HCT116 (cell line): ENCODE measurements at regions not wholly inside any gene's neighbourhood (a gene's known extent, or its start where the extent isn't known, plus 50 kb on each side); places are given as distances from the start of the nearest gene placed in this dataset.

Experiments
- ATAC-seq: fragments of 200-7000 bp; cut with Tn5 transposase; 2 replicates; pipeline ENCODE4 v1.9.1; 2020; ENCODE audit warnings: mild to moderate bottlenecking, moderate library complexity
- BruUV-seq: library from RNA; stranded (reverse); fragments of 400-500 nt; replicated peaks from 2 replicates; lab custom pipeline; 2021; lab: Mats Ljungman, UMichigan
- CTCF ChIA-PET: fragments of 300-600 bp; sonication (Branson Sonifier 250); formaldehyde crosslinking; loops from one replicate; lab custom pipeline; 2021; ENCODE audit warnings: antibody characterized with exemption; lab: Charles Lee
- POLR2A ChIA-PET: fragments of 300-600, 350-600 bp; sonication (Branson Sonifier 250); formaldehyde crosslinking; loops from one replicate; lab custom pipeline; 2021; ENCODE audit warnings: antibody characterized with exemption; lab: Charles Lee
- RAD21 ChIA-PET, 2 experiments: fragments of 300-600 bp; sonication (Branson Sonifier 250); formaldehyde crosslinking; loops; one replicate each; lab custom pipeline; 2023; ENCODE audit warnings: low total read pairs in 2 of 2; ENCODE audit not compliant: uncharacterized antibody in 2 of 2, unreplicated experiment in 2 of 2, low non-redundant PET in 1 of 2; lab: Charles Lee
- DNase-seq: peaks from one replicate; pipeline ENCODE4 v3.0.0-alpha.2; 2010; ENCODE audit warnings: low read depth, low spot score
- H2AFZ ChIP-seq: fragments of 200-600 bp; shearing (Covaris generic), sonication (generic); 2 replicates; pipeline ENCODE4 v1.6.1; 2017; ENCODE audit warnings: low read depth, mixed run types, mixed read lengths, antibody characterized with exemption, low read length; ENCODE audit not compliant: poor library complexity, severe bottlenecking
- H3K27ac ChIP-seq: 2 replicates; pipeline ENCODE4 v1.5.1; 2012; ENCODE audit warnings: low read depth, low read length
- H3K27me3 ChIP-seq: fragments of 200-600 bp; sonication (generic); 2 replicates; pipeline ENCODE4 v1.6.1; 2016; ENCODE audit warnings: mixed run types, low read length, mixed read lengths; ENCODE audit not compliant: insufficient read depth
- H3K36me3 ChIP-seq, 2 experiments: fragments of 200-500 bp in 1 of 2; fragments of 200-600 bp in 1 of 2; sonication (Bioruptor generic) in 1 of 2; sonication (generic) in 1 of 2; 2 replicates each; pipeline versions ENCODE4 v1.5.1 to v1.6.1; 2014 to 2016; ENCODE audit warnings: low read length in 2 of 2, inconsistent platforms in 1 of 2, mixed read lengths in 1 of 2, mixed run types in 1 of 2; ENCODE audit not compliant: insufficient read depth in 2 of 2, control insufficient read depth in 1 of 2
- H3K4me1 ChIP-seq, 2 experiments: fragments of 200-600 bp in 1 of 2; sonication (generic) in 1 of 2; 2 replicates each; pipeline versions ENCODE4 v1.5.1 to v1.6.1; 2012 to 2017; ENCODE audit warnings: low read length in 2 of 2, inconsistent platforms in 1 of 2, mild to moderate bottlenecking in 1 of 2, mixed read lengths in 1 of 2, mixed run types in 1 of 2, moderate library complexity in 1 of 2; ENCODE audit not compliant: insufficient read depth in 2 of 2, control insufficient read depth in 1 of 2
- H3K4me2 ChIP-seq: fragments of 200-600 bp; sonication (generic); 2 replicates; pipeline ENCODE4 v1.6.1; 2017; ENCODE audit warnings: mixed run types, low read length, mixed read lengths
- H3K4me3 ChIP-seq, 2 experiments: fragments of 200-600 bp in 1 of 2; sonication (generic) in 1 of 2; replicated peaks in 1 of 2; 2 replicates each; pipeline ENCODE4 v1.5.1; 2011 to 2016; ENCODE audit warnings: low read length in 2 of 2, control low read depth in 1 of 2, low read depth in 1 of 2, mild to moderate bottlenecking in 1 of 2, mixed read lengths in 1 of 2, mixed run types in 1 of 2
- H3K79me2 ChIP-seq: fragments of 200-600 bp; sonication (generic); 2 replicates; pipeline ENCODE4 v1.6.1; 2017; ENCODE audit warnings: mild to moderate bottlenecking, mixed run types, low read length, moderate library complexity, mixed read lengths; ENCODE audit not compliant: insufficient read depth
- H3K9ac ChIP-seq: fragments of 200-600 bp; sonication (generic); 2 replicates; pipeline ENCODE4 v1.6.1; 2016; ENCODE audit warnings: low read length, mixed read lengths
- H3K9me2 ChIP-seq: fragments of 200-600 bp; sonication (generic), shearing (Covaris generic); 2 replicates; pipeline ENCODE4 v1.6.1; 2017; ENCODE audit warnings: mixed run types, mild to moderate bottlenecking, moderate library complexity; ENCODE audit not compliant: insufficient read depth
- H3K9me3 ChIP-seq, 2 experiments: fragments of 200-500 bp in 1 of 2; fragments of 200-600 bp in 1 of 2; sonication (Bioruptor generic) in 1 of 2; sonication (generic) in 1 of 2; 2 replicates each; pipeline ENCODE4 v1.6.1; 2014 to 2017; ENCODE audit warnings: low read length in 2 of 2, mixed read lengths in 2 of 2, inconsistent platforms in 1 of 2, low read depth in 1 of 2, mild to moderate bottlenecking in 1 of 2, mixed run types in 1 of 2, moderate library complexity in 1 of 2; ENCODE audit not compliant: control insufficient read depth in 1 of 2, insufficient read depth in 1 of 2
- H4K20me1 ChIP-seq: fragments of 200-600 bp; sonication (generic), shearing (Covaris generic); 2 replicates; pipeline ENCODE4 v1.6.1; 2017; ENCODE audit warnings: mixed run types, mild to moderate bottlenecking, moderate library complexity; ENCODE audit not compliant: insufficient read depth
- CBX3 ChIP-seq: IDR thresholded peaks from 2 replicates; pipeline ENCODE4 v1.6.1; 2012; ENCODE audit warnings: low read depth
- CEBPB ChIP-seq: IDR thresholded peaks from 2 replicates; pipeline ENCODE4 v1.6.1; 2012; ENCODE audit warnings: low read depth
- CTCF ChIP-seq, 3 experiments: fragments of 200-600 bp in 1 of 3; sonication (generic) in 1 of 3; IDR thresholded peaks in 2 of 3; conservative IDR thresholded peaks in 1 of 3; 2 replicates each; pipeline ENCODE4 v1.5.1; 2012 to 2017; ENCODE audit warnings: low read depth in 2 of 3, low read length in 2 of 3, antibody characterized with exemption in 1 of 3, borderline replicate concordance in 1 of 3, control low read depth in 1 of 3, mild to moderate bottlenecking in 1 of 3, mixed read lengths in 1 of 3, mixed run types in 1 of 3, moderate library complexity in 1 of 3; ENCODE audit not compliant: insufficient read depth in 1 of 3
- EZH2 ChIP-seq: fragments of 200-600 bp; sonication (generic); IDR thresholded peaks from 2 replicates; pipeline ENCODE4 v1.6.1; 2017; ENCODE audit warnings: antibody characterized with exemption, mixed run types
- EZH2phosphoT487 ChIP-seq: fragments of 200-600 bp; IDR thresholded peaks from 2 replicates; pipeline ENCODE4 v1.6.1; 2018; ENCODE audit warnings: antibody characterized with exemption, borderline replicate concordance
- JUND ChIP-seq: IDR thresholded peaks from 2 replicates; pipeline ENCODE4 v1.6.1; 2012
- MAX ChIP-seq: IDR thresholded peaks from 2 replicates; pipeline ENCODE4 v1.6.1; 2012
- RAD21 ChIP-seq: IDR thresholded peaks from 2 replicates; pipeline ENCODE4 v1.6.1; 2012; ENCODE audit warnings: low read depth, mild to moderate bottlenecking
- SRF ChIP-seq: IDR thresholded peaks from 2 replicates; pipeline ENCODE4 v1.6.1; 2012; ENCODE audit warnings: low read depth
- YY1 ChIP-seq: IDR thresholded peaks from 2 replicates; pipeline ENCODE4 v1.6.1; 2011; ENCODE audit warnings: low read length, low read depth, moderate library complexity, mild to moderate bottlenecking; ENCODE audit not compliant: insufficient replicate concordance; ENCODE audit errors: extremely low read depth
- ZBTB33 ChIP-seq: IDR thresholded peaks from 2 replicates; pipeline ENCODE4 v1.6.1; 2011; ENCODE audit warnings: mild to moderate bottlenecking, low read length, moderate library complexity; ENCODE audit not compliant: insufficient replicate concordance; ENCODE audit errors: extremely low read depth
- ZFX ChIP-seq: fragments of 450-650 bp; IDR thresholded peaks from 2 replicates; pipeline ENCODE4 v1.6.1; 2017
- intact Hi-C: fragments of 100-400 bp; cut with micrococcal nuclease; formaldehyde crosslinking; loops from 2 replicates; pipeline ENCODE4 v1.10.0; 2022

GRCh38 chr21:39036581-39036980 is 146.7 kb downstream of the PSMG1 start:
- intact Hi-C loops: no loop called here
- no TSS peak for BruUV-seq
- H3K9me3 ChIP-seq: no peaks in the 10 kb centered on the region

More at GRCh38 chr21:39036581-39036980, 146.7 kb downstream of the PSMG1 start:
- no peak overlapping the region for H3K27ac ChIP-seq
- no peaks in the 10 kb centered on the region for H3K79me2 ChIP-seq
- ChIA-PET RAD21 (no interaction called here), CTCF (no interaction called here), POLR2A (no interaction called here)
- no peak overlapping the region for H3K4me2 ChIP-seq
- H3K4me3 ChIP-seq: no peak overlapping the region
- H3K9me2 ChIP-seq: no peaks in the 10 kb centered on the region
- no peak for DNase-seq
- H2AFZ ChIP-seq: no peak overlapping the region
- H3K36me3 ChIP-seq: no peaks in the 10 kb centered on the region
- no peak overlapping the region for H3K9ac ChIP-seq
- no peak for ATAC-seq
- peaks cover 0 to 7% of the 10 kb centered on the region in 2 experiments; a peak in 1 of 4 replicates for H3K4me1 ChIP-seq
- H3K27me3 ChIP-seq: no peaks in the 10 kb centered on the region
- no peaks in the 10 kb centered on the region; the same call in 1 of the 2 replicates for H4K20me1 ChIP-seq
- TF ChIP-seq EZH2phosphoT487: no peak
- no peak for TF ChIP-seq SRF
- no peak for TF ChIP-seq EZH2
- no peak for TF ChIP-seq MAX
- no peak for TF ChIP-seq YY1
- TF ChIP-seq CTCF (IDR thresholded peaks at IDR 0.05 in 2 of 3, conservative IDR thresholded peaks at IDR 0.05 in 1 of 3; ENCODE audit: borderline replicate concordance in 1 of 3, insufficient read depth in 1 of 3, low read depth in 2 of 3, low read length in 2 of 3): no peak
- TF ChIP-seq JUND: no peak
- TF ChIP-seq CEBPB: no peak
- TF ChIP-seq RAD21: no peak
- TF ChIP-seq CBX3: no peak
- no peak for TF ChIP-seq ZFX
- TF ChIP-seq ZBTB33: no peak
